Stromal cell of bone marrow (primary cell): ENCODE measurements at regions not wholly inside any gene's neighbourhood (a gene's known extent, or its start where the extent isn't known, plus 50 kb on each side); places are given as distances from the start of the nearest gene placed in this dataset.

Experiments
- DNase-seq: peaks from one replicate; pipeline ENCODE4 v3.0.0-alpha.2; 2012; ENCODE audit warnings: low read depth

DNA sequence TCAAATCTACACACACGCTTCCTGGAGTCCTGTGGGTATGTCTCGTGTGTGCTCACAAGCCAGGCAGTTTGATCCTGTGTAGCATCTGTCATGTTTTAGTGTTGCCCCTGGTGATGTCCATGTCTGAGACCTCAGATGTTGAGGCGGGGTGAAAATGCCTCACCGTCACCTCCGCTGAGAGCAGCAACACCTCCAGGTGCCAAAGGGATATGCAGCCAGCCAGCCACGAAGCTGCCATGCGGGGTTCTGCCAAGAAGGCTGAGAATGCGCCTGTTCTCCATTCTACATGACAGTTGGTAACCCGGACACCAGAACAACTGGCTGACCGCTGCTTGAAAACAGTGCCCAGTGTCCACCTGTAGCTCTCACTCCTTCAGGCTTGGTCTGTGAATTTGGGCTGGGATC, 253.8 kb downstream of the TLE3 start:
- DNase-seq: no peak

DNA sequence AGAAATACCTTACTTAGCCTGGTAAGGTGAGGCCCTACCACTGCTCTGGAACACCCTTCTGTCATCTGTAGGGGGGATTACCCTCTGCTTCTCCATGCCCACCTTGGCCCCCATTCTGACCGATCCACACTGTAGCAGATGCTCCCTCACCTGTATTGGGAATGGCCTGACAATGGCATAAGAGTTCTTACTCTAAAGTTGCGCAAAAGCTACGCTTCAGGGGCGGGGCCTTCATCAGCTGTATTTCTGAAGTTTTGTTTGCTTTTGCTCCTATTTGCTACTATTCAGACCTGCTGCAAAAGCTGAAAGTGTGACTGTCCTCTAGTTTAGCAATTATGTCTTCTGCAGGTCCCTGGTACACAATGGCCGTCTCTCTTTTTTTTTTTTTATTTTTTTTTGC, 252.6 kb downstream of the TLE3 start:
- DNase-seq: no peak

DNA sequence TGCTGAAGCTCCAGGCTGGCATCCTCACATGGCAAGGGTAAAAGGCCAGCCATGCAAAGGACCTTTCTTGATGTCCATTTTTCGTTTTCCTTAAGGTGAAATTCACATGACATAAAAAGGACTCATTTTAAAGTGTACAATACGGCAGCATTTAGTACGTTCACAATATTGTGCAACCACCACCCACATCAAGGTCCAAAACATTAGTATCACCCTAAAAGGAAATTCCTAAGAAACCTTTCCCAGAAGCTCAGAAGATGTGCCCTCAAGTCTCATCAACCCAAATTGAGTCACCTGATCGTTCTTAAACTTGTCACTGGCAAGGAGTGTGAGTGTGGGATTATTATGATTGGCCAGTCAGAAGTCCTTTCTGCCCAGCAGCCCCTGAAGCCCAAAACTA, 250.1 kb downstream of the TLE3 start:
- no peak for DNase-seq

DNA sequence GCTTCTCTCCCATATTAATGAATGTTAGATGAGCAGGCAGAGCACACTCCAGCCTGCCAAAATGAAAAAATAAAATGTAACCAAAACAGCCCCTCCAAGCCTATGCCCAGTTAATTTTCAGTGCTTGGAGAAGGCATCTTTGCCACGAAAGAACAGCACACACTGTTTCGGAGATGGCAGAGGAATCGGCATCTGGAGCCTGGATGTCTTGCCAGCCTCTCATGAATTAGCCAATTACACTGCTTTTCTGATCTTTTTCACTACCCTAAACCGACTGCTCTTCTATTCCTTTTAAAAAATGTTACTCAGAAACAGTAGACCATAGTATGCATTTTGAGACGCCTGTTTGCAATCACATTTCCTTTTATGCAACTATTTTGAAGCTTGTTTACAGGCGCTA, 249.6 kb downstream of the TLE3 start:
- no peak for DNase-seq

DNA sequence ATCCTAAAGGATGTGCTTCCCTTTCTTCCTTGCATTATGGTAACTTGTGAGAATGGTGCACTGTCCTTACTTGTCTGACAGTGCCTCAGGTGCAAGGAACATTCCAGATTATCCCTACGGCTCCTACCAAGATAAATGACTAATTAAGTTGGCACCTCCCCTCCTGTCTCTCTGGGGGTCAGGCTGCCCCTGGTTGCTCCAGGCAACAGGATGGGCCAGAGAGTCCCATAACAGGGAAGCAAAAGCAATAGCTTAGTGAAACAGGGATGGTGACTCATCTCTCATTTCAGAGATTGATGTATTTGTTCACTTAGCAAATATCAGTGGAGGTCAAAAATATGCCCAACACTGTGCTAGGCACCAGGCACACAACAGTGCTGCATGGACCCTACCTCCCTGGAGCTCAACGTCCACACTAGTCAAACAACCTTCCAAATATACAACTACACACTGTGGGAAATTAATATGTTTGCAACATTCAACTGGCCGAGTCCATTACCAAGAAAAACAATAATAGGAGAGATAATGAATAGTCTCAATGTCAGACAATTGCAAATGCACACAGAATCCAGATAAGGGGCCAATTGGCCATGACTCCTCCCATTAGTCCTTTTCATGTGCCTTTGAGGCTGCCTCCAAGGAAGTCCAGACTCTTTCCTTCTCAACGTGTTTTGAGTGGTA, 249.0 kb downstream of the TLE3 start:
- no peak for DNase-seq

DNA sequence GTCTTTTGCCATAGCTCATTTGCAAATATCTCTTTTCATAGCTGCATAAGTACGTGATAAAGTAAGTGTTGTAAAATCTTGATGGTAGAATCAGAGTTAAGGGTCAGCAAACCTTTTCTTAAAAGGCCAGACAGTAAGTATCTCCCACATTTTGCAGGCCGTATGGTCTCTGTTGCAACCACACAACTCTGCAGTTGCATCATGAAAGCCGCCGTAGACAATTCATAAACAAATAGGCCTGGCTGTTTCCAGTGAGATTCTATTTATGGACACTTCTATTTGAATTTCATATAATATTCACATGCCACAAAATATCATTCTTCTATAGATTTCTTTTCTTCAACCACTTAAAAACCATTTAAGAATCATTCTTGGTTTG, 248.5 kb downstream of the TLE3 start:
- no peak for DNase-seq

DNA sequence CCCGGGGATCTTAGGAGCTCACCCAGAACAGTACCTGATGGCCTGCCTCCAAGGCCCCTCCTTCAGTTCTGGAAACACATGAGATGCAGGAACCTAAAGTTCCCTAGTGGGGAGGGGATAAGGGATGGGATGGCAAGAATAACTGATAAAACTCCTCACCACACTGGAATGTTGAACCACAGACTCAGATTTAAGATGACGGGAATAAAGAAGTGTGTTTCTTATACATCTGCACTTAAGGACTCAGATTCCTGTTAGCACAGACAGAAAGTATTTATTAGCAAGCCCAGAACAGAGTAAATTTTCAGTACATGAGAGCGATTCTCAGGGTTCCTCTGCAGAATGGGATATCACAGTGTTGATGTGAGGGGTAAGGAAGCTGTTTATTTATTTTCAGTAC, 245.2 kb downstream of the TLE3 start:
- no peak for DNase-seq

DNA sequence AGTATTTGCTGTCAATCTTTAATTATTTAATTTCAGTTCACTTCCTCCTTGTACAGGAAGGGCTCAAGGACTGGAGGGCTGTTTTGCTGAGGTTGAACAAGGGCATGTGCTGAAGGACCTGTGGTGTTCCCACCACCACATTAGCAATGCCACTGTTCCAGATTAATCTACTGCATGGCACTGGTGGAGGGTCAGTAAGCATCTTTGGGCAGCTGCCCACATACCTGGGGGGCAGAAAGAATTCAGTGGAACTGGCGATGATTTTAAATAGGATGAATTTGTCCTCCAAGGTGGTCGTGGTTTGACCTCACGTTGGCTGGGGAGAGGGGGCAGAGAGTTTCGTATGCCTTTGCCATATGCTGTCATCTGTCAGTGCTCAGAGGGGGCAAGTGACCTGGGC, 244.8 kb downstream of the TLE3 start:
- DNase-seq: no peak

DNA sequence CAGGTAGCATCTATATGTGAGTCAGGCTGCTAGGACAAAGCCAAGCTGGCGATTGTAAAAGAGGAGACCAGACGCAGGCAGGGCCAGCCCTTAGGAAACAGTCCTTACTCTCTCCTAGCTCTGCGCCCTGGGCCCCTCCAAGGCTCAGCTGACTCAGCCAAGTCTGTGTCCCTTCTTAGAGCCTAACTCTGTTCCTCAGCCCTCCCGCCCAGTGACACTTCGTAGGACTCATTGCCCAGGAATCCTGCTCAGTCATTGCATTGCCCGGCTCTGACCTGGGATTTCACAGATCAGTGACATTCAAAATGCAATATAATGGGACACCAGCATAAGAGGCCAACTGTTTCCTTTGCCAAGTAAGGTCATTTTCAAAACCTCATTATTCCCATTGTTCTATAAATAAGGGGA, 244.2 kb downstream of the TLE3 start:
- peak; percentile 49 for DNase-seq

DNA sequence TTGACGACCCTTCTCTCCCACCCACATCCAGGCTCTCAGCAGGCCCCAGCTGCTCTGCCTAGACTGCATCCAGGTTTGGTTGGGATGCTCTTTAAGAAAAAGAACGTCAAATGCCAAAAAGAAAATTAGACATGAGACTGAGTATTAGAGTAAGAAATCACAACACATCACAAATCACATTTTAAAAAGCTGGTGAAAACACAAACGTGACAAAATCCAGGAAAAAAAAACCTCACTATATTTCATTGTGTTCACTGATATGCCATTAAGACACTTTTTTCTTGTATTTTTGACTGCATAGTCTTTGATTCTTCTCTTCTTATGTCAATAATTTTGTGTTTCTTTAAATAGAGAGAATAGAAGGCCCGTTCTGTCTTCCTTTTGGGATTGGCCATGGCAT, 243.7 kb downstream of the TLE3 start:
- DNase-seq: no peak

DNA sequence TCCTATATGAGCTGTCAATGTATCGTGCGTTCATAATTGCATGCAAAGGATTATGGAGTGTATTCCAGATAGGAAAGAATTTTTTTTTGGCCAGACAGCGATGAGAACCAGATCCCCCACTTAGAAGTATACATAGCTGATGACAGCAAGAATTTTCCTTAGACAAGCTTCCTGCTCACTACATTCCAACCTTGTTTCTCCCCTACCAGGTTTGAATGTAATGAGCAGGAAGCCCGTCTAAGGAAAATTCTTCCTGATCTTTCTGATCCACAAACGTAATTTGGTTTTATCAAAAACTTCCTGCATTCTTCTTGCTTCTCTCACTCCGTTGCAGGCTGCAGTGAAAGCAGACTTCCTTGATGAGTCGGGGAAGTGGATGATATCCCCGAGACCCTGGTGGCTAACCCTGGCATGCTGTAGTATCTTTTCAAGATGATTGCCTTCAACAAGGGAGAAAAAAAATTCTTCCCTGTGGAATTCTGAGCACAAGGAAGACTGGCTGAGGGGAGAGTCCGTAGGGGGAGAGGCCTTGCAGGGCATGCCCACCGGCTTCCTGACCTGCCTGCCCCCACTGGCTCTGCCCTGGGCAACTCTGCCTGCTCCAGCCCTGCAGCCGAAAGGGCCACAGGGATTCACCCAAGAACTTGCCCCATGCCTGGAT, 243.1 kb downstream of the TLE3 start:
- DNase-seq: peak; percentile 24

DNA sequence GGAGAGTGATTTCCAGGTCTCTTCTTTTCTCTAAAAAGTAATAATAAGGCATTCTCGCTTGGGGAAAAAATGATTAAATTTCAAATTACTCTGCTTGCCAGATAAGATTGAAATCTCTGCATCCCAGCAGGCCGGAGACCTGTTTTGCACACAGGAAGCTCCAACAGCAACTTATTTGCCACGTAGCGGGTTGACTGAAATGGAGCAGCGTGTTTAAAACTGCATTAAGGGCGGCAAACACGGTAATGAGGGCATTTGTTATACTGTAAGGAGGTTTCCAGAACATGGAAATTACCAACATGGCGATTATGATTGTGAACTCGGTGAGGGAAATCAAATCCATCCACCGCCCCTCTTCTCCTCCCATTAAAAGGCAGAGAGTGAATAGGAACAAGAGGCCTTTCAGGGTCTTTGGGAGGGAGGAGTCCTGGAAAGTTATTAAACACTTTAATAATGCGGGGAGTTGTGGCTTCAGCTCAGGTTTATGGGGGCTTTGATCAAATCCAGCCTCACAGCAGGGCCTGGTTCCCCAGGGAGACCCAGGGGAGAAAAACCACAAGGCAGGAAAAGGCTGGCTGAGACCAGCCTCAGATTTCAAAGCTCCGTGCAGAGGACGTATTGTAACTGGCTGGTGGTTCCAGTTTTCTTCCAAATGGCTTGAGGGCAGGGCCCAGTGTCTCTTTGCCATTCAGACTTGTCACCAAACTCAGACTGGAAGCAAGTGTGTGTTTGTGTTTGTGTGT, 242.3 kb downstream of the TLE3 start:
- no peak for DNase-seq

DNA sequence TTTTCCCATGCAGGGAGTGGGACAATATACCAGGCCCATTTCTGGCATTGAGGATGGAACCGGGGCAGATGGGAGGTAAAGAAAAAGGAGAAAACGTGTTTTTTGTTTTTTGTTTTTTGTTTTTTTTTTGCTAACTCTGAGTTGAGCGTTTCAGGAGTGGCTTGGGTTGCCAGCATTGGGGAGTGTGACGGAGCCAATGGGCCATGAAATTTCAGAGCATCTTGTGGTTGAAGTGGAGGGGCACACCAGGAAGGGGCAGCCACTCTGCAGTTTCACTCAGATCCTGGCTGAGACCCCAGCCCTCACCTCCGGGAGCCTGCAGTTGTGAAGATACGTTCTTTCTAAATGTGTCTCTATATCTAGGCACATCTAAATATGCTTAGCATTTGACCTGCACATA, 240.5 kb downstream of the TLE3 start:
- no peak for DNase-seq

DNA sequence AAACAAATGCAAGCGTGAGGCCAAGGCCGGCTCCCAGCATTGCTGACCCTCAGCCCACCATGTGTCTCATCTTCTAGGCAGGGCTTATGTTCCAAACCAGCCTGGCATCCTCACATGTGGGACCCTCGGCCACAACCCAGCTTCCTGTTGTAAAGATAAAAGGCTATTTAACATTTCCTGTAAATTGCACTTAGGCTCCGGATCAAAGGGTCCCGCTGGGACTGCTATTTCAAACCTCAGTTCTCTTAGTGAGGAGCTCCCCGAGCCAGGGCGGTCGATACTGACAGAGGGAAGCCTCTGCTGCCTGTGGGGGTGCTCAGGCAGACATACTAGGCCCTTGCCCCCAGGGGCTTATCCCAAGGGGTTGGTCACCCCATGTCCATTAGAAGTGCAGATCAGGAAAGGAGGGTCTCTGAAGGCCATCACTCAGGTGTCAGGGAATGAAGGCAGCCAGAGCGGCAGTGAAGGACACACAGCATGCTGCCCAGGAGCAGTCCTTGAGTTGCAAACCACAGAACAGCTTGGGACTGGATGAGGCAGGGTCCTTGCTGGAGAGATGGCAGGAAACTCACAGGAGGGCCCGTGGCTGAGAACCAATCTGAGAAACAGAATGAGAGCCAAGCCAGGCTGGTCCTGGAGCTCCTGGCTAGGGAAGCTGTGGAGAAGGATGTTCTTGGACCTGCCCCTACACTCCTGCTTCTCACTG, 239.9 kb downstream of the TLE3 start:
- no peak for DNase-seq

DNA sequence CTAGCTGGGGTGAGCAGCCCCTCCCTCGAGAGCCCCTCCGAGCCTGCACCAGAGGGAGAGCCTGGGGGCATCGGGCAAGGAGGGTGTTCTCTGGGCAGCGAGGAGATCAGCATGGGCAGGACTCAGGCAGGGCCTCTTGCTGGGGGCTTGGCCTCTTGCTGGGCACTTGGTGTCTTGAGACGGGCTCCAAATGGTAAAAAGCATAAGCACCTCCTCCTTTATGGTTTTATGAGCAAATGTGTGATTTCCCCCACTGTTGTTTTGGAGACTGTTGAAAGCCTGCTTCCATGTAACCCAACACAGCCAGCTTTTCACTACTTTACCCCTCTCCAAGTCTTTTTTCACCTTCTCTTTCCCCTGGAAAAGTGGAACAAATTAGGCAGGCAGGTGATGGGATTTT, 239.3 kb downstream of the TLE3 start:
- no peak for DNase-seq

DNA sequence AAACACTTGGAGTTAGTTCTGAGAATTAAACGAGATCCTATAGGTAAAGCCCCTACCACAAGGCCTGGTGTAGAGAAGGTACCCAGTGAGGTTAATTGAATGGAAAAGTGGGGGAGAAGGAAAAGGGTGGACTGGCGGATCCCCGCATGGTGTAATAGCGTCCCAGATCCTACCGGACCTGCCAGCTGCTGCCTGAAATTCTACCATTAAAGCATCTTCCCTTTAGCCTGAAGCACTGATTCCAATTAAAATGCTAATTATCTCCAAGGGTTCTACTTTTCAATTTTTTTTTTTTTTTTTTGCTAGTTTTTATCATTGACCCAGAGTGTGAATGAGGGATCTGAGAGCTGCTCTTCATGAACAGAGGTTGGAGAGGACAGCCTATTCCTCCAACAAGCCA, 237.9 kb downstream of the TLE3 start:
- no peak for DNase-seq

DNA sequence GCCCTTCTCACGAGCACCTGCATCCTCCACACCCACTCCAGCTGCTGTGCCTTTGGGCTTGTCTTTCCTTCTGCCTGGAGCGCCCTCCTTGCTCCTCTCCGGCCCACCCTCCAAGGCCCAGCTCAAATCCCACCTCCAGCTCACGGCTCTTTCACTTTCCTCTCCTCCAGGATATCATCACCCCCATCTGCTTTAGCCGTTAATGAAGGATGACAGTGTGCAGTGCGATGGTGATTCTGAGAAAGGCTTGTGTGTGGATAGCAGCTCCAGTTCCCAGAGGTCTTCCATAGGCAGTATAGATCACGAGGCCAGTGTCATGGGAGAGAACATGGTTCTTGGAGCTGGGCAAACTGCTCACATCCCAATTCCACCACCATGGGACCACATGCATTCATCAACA, 237.4 kb downstream of the TLE3 start:
- no peak for DNase-seq

DNA sequence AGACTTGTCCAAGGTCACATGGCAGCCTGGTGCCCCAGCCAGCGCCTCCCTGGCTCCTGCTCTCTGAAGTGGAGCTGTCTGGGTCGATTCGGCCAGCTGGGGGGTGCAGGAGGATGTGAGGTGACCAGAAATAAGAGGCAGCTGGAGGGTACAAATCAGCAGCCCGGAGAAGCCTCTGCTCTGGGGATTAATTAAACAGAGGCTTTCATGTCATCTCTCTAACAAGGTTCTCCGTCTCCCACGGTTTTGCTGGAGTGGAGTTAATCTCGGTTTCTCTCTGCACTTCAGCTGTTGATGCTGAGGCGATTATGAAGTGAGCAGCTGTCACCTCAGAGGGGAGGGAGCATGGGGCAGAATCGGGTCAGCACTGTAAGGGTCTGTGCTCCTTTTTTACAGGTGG, 236.8 kb downstream of the TLE3 start:
- DNase-seq: no peak

DNA sequence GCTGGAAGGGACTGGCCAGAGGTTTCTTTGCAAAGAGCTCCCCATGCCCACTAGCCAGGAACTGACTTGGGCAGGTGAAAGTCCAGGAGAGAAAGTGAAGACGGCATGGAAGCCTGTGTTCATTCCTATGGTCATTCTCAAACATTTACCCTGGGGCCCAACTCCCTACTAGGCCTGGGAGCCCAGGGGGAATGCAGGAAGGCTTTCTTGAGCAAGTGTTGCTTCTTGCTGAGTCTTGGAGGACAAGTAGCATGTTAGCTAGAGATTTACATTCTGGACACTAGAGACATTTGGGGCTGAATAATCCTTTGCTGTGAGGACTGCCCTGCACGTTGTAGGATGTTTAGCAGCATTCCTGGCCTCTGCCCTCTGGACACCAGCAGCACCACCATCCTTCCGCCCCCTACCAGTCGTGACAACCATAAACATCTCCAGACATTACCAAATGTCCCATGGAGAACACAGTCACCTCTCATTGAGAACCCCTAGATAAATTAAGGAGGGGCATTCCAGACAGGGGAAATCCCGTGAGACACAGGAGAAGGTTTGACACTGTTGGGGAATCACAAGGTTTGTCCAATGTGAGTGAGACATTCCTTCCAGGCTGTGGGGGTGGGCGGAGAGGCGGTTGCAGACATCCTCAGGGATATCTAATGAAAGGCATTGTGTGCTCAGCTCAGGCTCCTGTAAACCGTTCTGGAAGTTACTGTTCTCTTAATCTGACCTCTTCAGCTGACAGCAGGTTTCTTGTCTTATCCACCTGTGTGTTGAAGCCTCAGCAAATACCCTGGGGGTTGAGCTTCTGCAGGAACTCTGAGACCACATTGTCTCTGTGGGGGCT, 236.2 kb downstream of the TLE3 start:
- DNase-seq: no peak

DNA sequence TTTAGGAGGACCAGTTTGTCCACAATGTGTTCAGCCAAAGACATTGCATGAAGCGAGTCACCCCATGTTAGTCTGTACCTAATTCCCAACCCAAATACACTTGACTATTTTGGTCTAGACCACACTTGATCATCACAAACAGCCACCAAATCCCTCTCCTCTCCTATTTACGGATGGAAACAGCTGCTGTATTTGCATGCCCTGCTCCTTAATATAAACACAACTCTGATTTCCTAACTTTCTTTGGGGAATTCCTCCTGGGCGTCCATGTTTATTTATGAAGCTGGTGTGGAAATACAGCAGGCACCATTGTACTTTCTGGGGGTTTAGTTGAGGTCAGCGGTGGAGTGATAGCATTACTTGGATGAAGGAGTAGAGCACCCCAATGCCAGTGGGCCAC, 235.2 kb downstream of the TLE3 start:
- no peak for DNase-seq

DNA sequence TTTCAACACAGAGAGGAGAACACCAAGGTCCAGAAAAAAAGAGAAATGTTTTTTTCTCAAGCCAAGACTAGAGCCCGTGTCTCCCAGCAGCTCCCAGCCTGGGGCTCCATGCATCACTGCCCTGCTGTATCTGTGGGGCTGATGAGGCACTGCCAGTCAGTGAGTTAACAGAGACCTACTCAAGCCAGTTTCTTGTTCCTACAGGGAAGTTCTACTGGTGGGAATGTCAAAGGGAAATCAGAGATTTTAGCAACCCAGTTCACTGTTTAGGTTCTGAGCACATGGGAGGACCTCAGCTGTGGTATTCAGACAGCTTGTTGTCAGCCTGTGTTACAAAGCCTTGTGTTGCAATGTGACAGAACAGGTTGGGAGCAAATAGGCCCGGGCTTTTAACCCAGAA, 234.3 kb downstream of the TLE3 start:
- DNase-seq: no peak

DNA sequence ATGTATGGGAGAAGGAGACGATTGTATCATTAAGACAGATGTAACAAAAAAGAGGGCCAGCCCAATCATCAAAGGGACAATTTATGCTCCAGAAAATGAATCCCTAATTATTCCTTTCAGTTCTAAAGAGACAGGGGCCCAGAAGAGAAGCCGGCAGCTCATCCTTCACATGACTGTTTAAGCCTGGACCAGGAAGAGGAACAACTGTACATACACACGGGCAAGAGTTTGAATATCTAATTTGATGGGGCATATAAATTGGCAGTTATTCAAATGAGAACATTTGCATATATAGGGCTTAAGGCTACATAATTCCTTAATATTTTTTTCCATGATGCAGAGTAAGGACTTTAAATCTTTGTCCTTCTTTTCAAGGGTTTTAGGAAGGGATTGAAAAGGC, 232.3 kb downstream of the TLE3 start:
- no peak for DNase-seq
